Activated naive CD8-positive, alpha-beta T cell treated with anti-CD3 and anti-CD28 coated beads for 36 hours (primary cell): ENCODE measurements at regions not wholly inside any gene's neighbourhood (a gene's known extent, or its start where the extent isn't known, plus 50 kb on each side); places are given as distances from the start of the nearest gene placed in this dataset.

ENCODE experiments used
- DNase-seq: peaks from one replicate; pipeline ENCODE4 v3.0.0; 2021
- H3K27ac Mint-ChIP-seq: one replicate; pipeline ENCODE4 v1.8.0; 2022; ENCODE audit warnings: mild to moderate bottlenecking, moderate library complexity, mixed read lengths
- H3K27me3 Mint-ChIP-seq: one replicate; pipeline ENCODE4 v1.8.0; 2022; ENCODE audit warnings: mild to moderate bottlenecking, mixed read lengths
- H3K36me3 Mint-ChIP-seq: one replicate; pipeline ENCODE4 v1.8.0; 2021; ENCODE audit warnings: mild to moderate bottlenecking, mixed read lengths
- H3K4me1 Mint-ChIP-seq: one replicate; pipeline ENCODE4 v1.8.0; 2021; ENCODE audit warnings: mixed read lengths
- H3K4me3 Mint-ChIP-seq: one replicate; pipeline ENCODE4 v1.8.0; 2022; ENCODE audit warnings: mild to moderate bottlenecking, moderate library complexity, mixed read lengths
- H3K9me3 Mint-ChIP-seq: one replicate; pipeline ENCODE4 v1.8.0; 2022; ENCODE audit warnings: mixed read lengths

- Mint-ChIP-seq H3K27ac (no peak overlapping the region), H3K36me3 (peaks cover 2% of the 10 kb centered on the region), H3K27me3 (no peaks in the 10 kb centered on the region), H3K9me3 (no peaks in the 10 kb centered on the region), H3K4me1 (peaks cover 21% of the 10 kb centered on the region), H3K4me3 (no peak overlapping the region)
- no peak for DNase-seq
Observed at GRCh38 chr5:110082863-110083262, 393.1 kb downstream of the MAN2A1 start.

- Mint-ChIP-seq H3K27me3 (no peaks in the 10 kb centered on the region), H3K4me3 (no peak overlapping the region), H3K27ac (no peak overlapping the region), H3K9me3 (no peaks in the 10 kb centered on the region), H3K4me1 (peaks cover 33% of the 10 kb centered on the region), H3K36me3 (peaks cover 2% of the 10 kb centered on the region)
- DNase-seq: no peak
Observed at GRCh38 chr5:110085826-110086225, 396.1 kb downstream of the MAN2A1 start.

- H3K27ac Mint-ChIP-seq: peak overlapping the region; percentile 84
- no peaks in the 10 kb centered on the region for H3K27me3 Mint-ChIP-seq
- peaks cover 33% of the 10 kb centered on the region for H3K4me1 Mint-ChIP-seq
Observed at GRCh38 chr5:110086658-110087388, 397.1 kb downstream of the MAN2A1 start.

GRCh38 chr5:110087829-110088228 is 398.1 kb downstream of the MAN2A1 start:
- H3K4me1 Mint-ChIP-seq: peaks cover 33% of the 10 kb centered on the region
- peaks cover 2% of the 10 kb centered on the region for H3K36me3 Mint-ChIP-seq
- no peak overlapping the region for H3K27ac Mint-ChIP-seq
- H3K9me3 Mint-ChIP-seq: no peaks in the 10 kb centered on the region
- no peaks in the 10 kb centered on the region for H3K27me3 Mint-ChIP-seq
- H3K4me3 Mint-ChIP-seq: no peak overlapping the region
- DNase-seq: no peak

More at GRCh38 chr5:110086658-110087388, 397.1 kb downstream of the MAN2A1 start:
- Mint-ChIP-seq H3K4me3 (peak overlapping the region; percentile 45), H3K9me3 (no peaks in the 10 kb centered on the region), H3K36me3 (peaks cover 2% of the 10 kb centered on the region)
- DNase-seq: peak; percentile 51

DNA sequence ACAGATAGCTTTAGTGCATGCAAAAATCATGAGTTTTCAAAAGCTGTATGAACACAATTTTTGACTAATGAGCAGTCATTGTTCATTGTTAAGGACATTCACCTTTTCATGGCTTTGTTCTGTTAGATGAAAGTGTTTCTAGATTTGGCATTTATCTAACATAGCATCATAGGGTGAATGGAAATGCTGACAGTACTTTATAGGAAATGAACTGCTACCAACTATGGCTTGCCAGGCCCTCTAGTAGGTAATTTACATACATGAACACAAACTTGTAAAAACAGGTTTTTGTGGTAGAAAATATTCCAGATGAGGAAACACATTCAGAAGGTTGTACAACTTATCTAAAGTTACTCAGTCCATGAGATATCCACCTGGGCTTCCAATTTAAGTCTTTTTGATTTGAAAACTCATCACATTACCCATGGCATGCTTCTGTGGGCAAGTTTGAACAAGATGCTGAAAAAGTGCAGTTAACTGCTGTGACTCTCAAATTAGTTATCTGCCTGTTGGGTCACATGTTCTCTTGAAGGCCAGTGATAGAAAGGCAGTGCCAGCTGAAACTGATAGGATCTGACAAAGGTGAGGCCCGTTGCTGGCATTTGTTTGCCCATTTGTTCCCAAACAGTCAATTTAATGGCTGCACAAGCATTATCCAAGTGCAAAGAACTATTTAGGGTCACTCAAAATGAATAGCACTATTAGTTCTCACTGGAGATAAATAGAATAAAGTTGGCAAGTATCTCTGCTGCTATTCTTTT is 399.1 kb downstream of the MAN2A1 start:
- Mint-ChIP-seq H3K4me1 (peaks cover 33% of the 10 kb centered on the region), H3K9me3 (no peaks in the 10 kb centered on the region), H3K27me3 (no peaks in the 10 kb centered on the region), H3K36me3 (peaks cover 2% of the 10 kb centered on the region), H3K4me3 (no peak overlapping the region), H3K27ac (peak overlapping the region; percentile 88)
- no peak for DNase-seq

GRCh38 chr5:110092955-110093785 is 403.4 kb downstream of the MAN2A1 start:
- H3K9me3 Mint-ChIP-seq: no peaks in the 10 kb centered on the region
- no peaks in the 10 kb centered on the region for H3K36me3 Mint-ChIP-seq
- no peak overlapping the region for H3K4me3 Mint-ChIP-seq
- H3K4me1 Mint-ChIP-seq: peaks cover 14% of the 10 kb centered on the region
- no peaks in the 10 kb centered on the region for H3K27me3 Mint-ChIP-seq
- no peak for DNase-seq
- H3K27ac Mint-ChIP-seq: no peak overlapping the region

DNA sequence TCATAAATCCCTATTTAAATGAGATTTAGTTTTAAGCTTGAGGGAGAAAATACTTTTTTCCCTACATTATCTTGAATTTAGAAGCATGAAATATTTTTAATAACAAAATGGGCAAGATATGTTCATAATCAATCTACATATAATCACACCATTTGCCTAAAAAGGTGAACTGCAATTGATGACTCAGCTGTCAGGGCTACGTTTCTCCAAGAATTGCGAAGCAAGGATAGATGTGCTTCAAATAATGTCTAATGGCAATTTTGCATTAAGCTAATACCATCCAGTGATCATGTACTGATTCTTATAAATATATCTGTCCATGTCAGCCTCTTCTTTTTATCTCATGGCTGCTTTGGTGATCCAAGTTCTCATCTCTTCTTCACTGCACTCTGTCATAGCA is 404.4 kb downstream of the MAN2A1 start:
- Mint-ChIP-seq H3K9me3 (no peaks in the 10 kb centered on the region), H3K27me3 (no peaks in the 10 kb centered on the region), H3K4me3 (no peak overlapping the region), H3K27ac (no peak overlapping the region), H3K4me1 (peaks cover 5% of the 10 kb centered on the region), H3K36me3 (no peaks in the 10 kb centered on the region)
- DNase-seq: no peak

- Mint-ChIP-seq H3K27me3 (no peaks in the 10 kb centered on the region), H3K4me1 (peaks cover 1% of the 10 kb centered on the region), H3K36me3 (no peaks in the 10 kb centered on the region), H3K27ac (no peak overlapping the region), H3K4me3 (no peak overlapping the region), H3K9me3 (no peaks in the 10 kb centered on the region)
- DNase-seq: no peak
Observed at GRCh38 chr5:110094548-110094947, 404.8 kb downstream of the MAN2A1 start.

GRCh38 chr5:110096419-110096818 is 406.7 kb downstream of the MAN2A1 start:
- Mint-ChIP-seq H3K4me3 (no peak overlapping the region), H3K27me3 (no peaks in the 10 kb centered on the region), H3K36me3 (no peaks in the 10 kb centered on the region), H3K27ac (no peak overlapping the region), H3K9me3 (no peaks in the 10 kb centered on the region), H3K4me1 (no peaks in the 10 kb centered on the region)
- no peak for DNase-seq

- no peak for DNase-seq
- H3K4me1 Mint-ChIP-seq: peaks cover 13% of the 10 kb centered on the region
- no peaks in the 10 kb centered on the region for H3K9me3 Mint-ChIP-seq
- H3K36me3 Mint-ChIP-seq: no peaks in the 10 kb centered on the region
- no peaks in the 10 kb centered on the region for H3K27me3 Mint-ChIP-seq
- H3K27ac Mint-ChIP-seq: no peak overlapping the region
- no peak overlapping the region for H3K4me3 Mint-ChIP-seq
Observed at GRCh38 chr5:110099572-110099971, 409.8 kb downstream of the MAN2A1 start.

GRCh38 chr5:110103081-110103480 is 413.4 kb downstream of the MAN2A1 start:
- H3K27me3 Mint-ChIP-seq: peaks cover 4% of the 10 kb centered on the region
- peaks cover 33% of the 10 kb centered on the region for H3K4me1 Mint-ChIP-seq
- no peak for DNase-seq
- no peak overlapping the region for H3K4me3 Mint-ChIP-seq
- no peak overlapping the region for H3K27ac Mint-ChIP-seq
- H3K36me3 Mint-ChIP-seq: no peaks in the 10 kb centered on the region
- no peaks in the 10 kb centered on the region for H3K9me3 Mint-ChIP-seq

DNA sequence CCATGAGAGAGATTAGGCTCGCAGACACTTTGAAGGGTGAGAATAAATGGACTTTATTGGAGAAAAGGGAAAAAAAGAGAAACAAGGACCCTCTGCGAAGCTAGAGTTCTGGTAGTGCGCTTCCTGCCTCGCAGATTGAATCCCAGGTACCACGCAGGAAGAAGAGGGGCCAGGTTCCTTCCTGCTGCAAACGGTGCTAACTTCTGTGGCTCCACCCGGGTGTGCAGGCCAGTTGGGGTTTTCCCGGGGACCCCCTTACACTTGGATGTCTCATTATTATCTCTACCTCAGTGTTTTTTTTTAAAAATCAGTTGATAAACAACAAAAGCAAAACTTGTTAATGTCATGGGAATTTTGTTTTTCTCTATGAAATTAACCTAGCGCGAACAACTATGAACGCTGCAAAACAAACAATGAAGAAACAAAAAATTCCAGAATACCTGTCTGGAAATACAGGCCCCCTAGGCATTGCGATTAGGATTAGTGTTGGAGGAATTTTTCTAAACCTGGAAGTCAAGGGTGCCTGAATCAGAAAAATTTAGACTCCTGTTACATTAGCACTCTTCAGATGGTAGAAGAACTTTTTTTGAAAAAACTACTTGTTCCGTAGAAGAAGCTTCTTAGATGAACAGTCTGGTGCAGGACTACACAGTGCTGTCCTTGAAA is 414.5 kb downstream of the MAN2A1 start:
- DNase-seq: no peak
- Mint-ChIP-seq H3K4me3 (no peak overlapping the region), H3K9me3 (no peaks in the 10 kb centered on the region), H3K27ac (peak overlapping the region; percentile 12), H3K36me3 (no peaks in the 10 kb centered on the region), H3K27me3 (peaks cover 4% of the 10 kb centered on the region), H3K4me1 (peaks cover 33% of the 10 kb centered on the region)

- H3K27ac Mint-ChIP-seq: no peak overlapping the region
- no peak for DNase-seq
- peaks cover 33% of the 10 kb centered on the region for H3K4me1 Mint-ChIP-seq
- H3K27me3 Mint-ChIP-seq: peaks cover 4% of the 10 kb centered on the region
- no peak overlapping the region for H3K4me3 Mint-ChIP-seq
- no peaks in the 10 kb centered on the region for H3K9me3 Mint-ChIP-seq
- H3K36me3 Mint-ChIP-seq: no peaks in the 10 kb centered on the region
Observed at GRCh38 chr5:110104726-110105669, 415.3 kb downstream of the MAN2A1 start.

- no peaks in the 10 kb centered on the region for H3K9me3 Mint-ChIP-seq
- no peaks in the 10 kb centered on the region for H3K36me3 Mint-ChIP-seq
- DNase-seq: no peak
- H3K4me1 Mint-ChIP-seq: peaks cover 33% of the 10 kb centered on the region
- no peak overlapping the region for H3K27ac Mint-ChIP-seq
- peaks cover 4% of the 10 kb centered on the region for H3K27me3 Mint-ChIP-seq
- no peak overlapping the region for H3K4me3 Mint-ChIP-seq
Observed at GRCh38 chr5:110105692-110106091, 416.0 kb downstream of the MAN2A1 start.
